ENCODE measurements at regions not wholly inside any gene's neighbourhood (a gene's known extent, or its start where the extent isn't known, plus 50 kb on each side); places are given as distances from the start of the nearest gene placed in this dataset.

DNA sequence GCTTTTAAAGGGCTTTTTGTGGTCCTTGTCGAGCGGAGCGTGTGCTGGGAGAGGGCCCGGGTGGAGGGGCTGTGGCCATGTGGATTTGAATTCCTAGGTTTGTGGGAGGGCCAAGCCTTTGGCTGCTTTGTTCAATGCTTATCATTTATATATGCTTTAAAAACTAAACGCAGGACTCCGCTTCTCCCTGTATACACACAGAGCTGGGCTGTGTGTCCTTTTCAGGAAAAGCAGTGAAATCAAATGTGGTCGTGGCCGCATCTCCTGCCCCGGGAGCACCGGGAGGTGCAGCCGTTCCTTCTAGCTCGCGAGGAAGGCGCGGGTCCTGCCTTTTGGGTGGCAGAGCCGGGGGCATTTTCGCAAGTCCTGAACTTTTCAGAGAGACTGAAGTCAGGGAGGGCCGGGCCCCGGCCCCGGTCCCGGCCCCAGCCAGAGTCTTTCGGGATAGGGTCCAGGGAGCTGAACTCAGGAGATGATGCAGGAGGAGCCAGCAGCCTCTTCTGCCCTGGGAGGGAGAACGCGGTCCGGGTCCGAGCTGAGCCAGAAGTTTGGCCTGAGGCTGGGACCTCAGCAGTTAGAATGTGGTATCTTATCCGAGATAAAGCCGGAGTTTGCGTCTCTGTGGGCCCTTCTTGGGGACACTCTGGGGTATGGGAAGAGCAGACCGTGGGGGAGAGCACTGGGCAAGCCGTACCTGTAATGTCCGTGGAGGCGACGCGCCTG is 158.8 kb downstream of the C9orf152 start:
- peaks cover 28 to 58% of the 10 kb centered on the region in 2 donors for H3K4me1 Mint-ChIP-seq
- DNase-seq (peak; percentile 10), ATAC-seq (replicated peaks) (peak; percentile 7 to 11)
- H3K27me3 Mint-ChIP-seq: no peaks in the 10 kb centered on the region
- H3K27ac Mint-ChIP-seq: peak overlapping the region; percentile 98
- H3K4me3 Mint-ChIP-seq: peak overlapping the region; percentile 98
- no peaks in the 10 kb centered on the region for H3K9me3 Mint-ChIP-seq
- H3K36me3 Mint-ChIP-seq: peaks cover 54 to 56% of the 10 kb centered on the region in 2 donors

DNA sequence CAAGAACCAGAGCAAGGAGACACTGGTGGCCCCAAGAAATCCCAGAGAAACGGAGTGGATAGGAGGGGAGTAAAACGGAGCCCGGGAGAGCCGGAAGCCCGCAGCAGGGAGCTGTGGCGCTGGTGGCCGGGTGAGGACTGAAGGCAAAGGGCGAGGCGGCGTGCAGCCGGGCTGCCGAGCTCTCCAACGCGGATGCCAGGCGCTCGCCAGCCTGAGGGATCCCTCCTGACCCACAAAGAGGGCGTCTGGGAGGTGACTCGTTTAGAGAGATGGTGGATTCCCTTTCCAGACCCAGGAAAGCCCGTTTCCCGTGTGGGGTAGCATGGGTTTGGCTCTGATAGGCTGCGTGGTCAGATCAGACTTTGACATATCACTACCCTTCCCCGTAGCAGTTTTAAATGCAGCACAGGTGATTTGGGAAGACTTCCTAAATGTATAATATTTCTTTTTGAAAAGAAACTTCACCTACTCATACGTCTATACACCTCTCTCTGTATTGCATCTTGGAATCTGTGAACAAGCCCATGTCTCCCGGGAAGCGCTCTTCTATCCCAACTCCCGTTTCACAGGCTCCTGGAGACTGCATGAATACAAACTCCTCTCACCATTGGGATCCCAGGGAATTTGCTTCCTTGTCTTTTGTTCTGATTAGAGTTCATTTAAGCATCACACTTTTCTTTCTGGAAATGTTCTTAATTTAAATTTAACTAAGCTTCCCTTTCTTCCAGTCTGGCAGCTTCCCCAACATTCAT is 158.1 kb downstream of the C9orf152 start:
- DNase-seq (peak; percentile 35), ATAC-seq (replicated peaks) (peak; percentile 6 to 12)
- Mint-ChIP-seq H3K36me3 (peaks cover 52 to 56% of the 10 kb centered on the region in 2 donors), H3K27ac (peak overlapping the region; percentile 98), H3K4me1 (peaks cover 24 to 53% of the 10 kb centered on the region in 2 donors), H3K4me3 (peak overlapping the region; percentile 98), H3K27me3 (no peaks in the 10 kb centered on the region), H3K9me3 (no peaks in the 10 kb centered on the region)

DNA sequence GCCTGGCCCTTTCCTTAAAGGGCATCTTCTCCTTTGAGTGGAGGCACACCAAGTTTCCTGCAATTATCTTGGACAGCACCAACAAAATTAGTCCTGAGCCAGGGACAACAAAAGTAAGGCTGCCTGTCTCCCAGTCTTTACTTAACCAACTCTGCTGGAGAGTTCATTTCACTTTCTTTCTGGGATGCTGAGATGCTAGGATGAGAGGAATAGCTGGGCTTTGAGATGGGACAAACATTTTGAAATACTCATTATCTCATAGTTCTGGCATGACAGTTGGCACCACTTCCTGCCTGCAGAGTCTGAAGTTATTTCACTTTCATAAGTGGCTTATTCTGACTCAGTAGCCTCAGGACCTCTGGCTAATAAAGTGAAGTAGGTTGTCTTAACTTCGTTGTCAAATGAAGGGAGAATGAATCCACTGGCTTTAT is 157.0 kb downstream of the C9orf152 start:
- Mint-ChIP-seq H3K27ac (peak overlapping the region; percentile 98), H3K4me1 (peaks cover 27 to 59% of the 10 kb centered on the region in 2 donors), H3K36me3 (peaks cover 56 to 64% of the 10 kb centered on the region in 2 donors), H3K9me3 (no peaks in the 10 kb centered on the region), H3K27me3 (no peaks in the 10 kb centered on the region), H3K4me3 (peak overlapping the region; percentile 98)
- ATAC-seq (replicated peaks) (peak; percentile 35 to 37), DNase-seq (no peak)

DNA sequence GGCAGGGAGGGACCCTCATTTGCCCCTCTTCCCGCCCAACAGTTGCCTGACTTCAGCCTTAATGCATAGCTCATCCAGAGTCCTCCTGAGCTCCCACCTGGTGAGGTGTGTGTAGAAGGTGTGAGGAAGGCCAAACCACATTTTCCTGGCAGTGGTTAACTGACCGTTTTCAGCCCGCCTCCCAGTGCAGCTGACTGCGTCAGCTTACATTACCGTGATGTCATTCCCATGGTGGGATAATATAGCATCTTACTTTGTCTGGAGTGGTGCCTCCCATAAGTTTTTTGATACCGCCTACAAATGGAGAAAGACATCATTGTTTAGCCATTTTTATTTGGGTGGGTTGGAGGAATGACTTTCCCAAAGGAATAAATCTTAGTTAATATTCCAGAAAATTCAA is 151.9 kb downstream of the C9orf152 start:
- DNase-seq (no peak), ATAC-seq (replicated peaks) (no peak)
- Mint-ChIP-seq H3K4me3 (peak overlapping the region in 1 of 2 donors; percentile 22), H3K9me3 (no peaks in the 10 kb centered on the region), H3K4me1 (peaks cover 54 to 87% of the 10 kb centered on the region in 2 donors), H3K36me3 (peaks cover 71 to 87% of the 10 kb centered on the region in 2 donors), H3K27ac (peak overlapping the region; percentile 47), H3K27me3 (no peaks in the 10 kb centered on the region)

DNA sequence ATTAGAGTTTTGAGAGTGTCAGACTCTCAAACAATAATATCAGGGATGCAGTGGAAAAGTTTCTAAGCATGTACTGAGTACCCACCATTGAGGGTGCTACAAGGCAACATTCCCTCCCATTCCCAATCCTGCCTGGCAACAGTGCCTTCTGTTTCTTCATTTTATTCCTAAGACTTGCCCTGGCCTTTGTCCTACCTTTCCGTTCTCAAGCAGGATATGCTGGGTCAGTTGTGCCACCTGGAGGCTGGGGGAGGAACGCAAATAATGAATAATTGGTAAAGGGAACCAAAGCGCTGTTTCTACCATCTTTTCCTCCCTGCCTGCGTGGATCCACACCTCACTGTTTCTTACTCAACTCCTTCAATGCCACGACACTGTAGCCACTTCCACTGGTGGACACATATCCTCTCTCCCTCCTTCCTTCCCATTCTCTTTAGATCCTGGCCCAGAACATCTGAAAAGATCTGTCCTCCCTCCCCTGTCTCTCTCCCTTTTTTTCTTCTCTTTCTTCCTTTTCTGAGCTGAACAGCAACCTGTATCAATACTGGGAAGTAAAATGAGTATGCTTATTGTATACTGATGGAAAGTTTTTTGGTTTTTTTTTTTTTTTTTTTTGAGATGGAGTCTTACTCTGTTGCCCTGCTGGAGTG is 149.5 kb downstream of the C9orf152 start:
- peak; percentile 11 for DNase-seq
- Mint-ChIP-seq H3K4me1 (peaks cover 51 to 84% of the 10 kb centered on the region in 2 donors), H3K27ac (peak overlapping the region; percentile 72)

DNA sequence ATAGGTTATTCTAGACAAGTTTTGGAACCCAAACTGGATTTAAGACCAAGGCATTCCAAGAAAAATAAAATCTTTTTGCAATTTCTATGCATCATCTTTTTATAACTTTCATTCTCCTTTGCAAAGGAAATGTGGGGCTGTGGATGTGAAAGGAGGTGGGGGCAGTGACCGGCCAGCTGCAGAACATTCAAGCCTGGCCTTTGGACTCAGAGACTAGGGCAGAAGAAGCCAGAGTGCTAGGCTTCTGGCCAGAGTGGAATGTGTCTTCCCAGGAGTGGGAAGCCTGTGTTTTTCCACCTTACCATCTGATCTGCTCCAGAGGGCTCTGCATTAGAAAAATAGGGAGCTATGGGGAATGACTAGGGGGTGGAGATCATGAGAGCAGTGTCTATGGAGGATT is 148.5 kb downstream of the C9orf152 start:
- Mint-ChIP-seq H3K4me3 (peak overlapping the region; percentile 52 to 54), H3K4me1 (peaks cover 53 to 89% of the 10 kb centered on the region in 2 donors), H3K27me3 (no peaks in the 10 kb centered on the region), H3K36me3 (peaks cover 68 to 87% of the 10 kb centered on the region in 2 donors), H3K9me3 (peaks cover 0 to 1% of the 10 kb centered on the region in 2 donors), H3K27ac (peak overlapping the region; percentile 73)
- no peak for ATAC-seq (replicated peaks)
- DNase-seq: no peak

More for the DNA sequence above, 149.5 kb downstream of the C9orf152 start:
- Mint-ChIP-seq H3K27me3 (no peaks in the 10 kb centered on the region), H3K9me3 (peaks cover 0 to 1% of the 10 kb centered on the region in 2 donors), H3K4me3 (peak overlapping the region; percentile 54 to 65), H3K36me3 (peaks cover 64 to 83% of the 10 kb centered on the region in 2 donors)
- peak; percentile 53 for ATAC-seq (replicated peaks)

DNA sequence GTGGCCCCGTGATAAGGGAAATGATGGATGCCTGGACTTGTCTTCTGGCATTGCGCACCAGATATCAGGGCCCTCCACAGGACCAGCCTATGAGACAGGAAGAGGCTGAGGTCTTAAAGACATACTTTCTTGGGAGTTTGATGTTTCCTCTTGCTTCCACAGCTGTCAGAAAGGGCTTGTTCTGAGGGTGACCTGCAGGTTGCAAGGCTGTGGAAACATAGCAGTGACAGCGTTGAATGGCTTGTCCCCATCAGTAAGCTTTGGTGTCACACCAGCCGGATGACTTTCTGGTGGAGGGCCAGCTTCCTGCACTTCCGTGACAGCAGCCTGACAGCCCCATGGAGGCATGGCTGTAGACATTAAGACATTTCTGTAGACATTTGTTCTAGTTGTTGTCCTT is 143.2 kb downstream of the C9orf152 start:
- Mint-ChIP-seq H3K27me3 (no peaks in the 10 kb centered on the region), H3K4me3 (peak overlapping the region; percentile 50 to 55), H3K4me1 (peaks cover 39 to 84% of the 10 kb centered on the region in 2 donors), H3K27ac (peak overlapping the region; percentile 83), H3K9me3 (peaks cover 0 to 4% of the 10 kb centered on the region in 2 donors), H3K36me3 (peaks cover 59 to 78% of the 10 kb centered on the region in 2 donors)
- ATAC-seq (replicated peaks) (peak; percentile 24 to 29), DNase-seq (no peak)

DNA sequence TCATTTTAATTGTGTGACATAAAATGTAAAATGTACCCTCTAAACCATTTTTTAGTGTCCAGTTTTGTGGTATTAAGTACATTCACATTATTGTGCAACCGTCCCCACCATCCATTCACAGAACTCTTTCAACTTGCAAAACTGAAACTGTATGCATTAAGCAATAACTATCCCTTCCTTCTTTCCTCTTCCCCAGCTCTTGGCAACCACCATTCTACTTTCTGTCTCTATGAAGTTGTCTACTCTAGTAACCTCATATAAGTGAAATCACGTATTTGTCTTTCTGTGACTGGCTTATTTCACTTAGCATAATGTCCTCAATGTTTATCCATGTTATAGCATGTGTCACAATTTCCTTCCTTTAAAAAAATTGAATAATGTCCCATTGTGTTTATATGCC is 142.4 kb downstream of the C9orf152 start:
- Mint-ChIP-seq H3K4me3 (peak overlapping the region; percentile 5 to 10), H3K4me1 (peaks cover 42 to 81% of the 10 kb centered on the region in 2 donors), H3K27ac (peak overlapping the region; percentile 26), H3K9me3 (peaks cover 0 to 4% of the 10 kb centered on the region in 2 donors), H3K27me3 (no peaks in the 10 kb centered on the region), H3K36me3 (peaks cover 58 to 77% of the 10 kb centered on the region in 2 donors)
- no peak for ATAC-seq (replicated peaks)
- no peak for DNase-seq

DNA sequence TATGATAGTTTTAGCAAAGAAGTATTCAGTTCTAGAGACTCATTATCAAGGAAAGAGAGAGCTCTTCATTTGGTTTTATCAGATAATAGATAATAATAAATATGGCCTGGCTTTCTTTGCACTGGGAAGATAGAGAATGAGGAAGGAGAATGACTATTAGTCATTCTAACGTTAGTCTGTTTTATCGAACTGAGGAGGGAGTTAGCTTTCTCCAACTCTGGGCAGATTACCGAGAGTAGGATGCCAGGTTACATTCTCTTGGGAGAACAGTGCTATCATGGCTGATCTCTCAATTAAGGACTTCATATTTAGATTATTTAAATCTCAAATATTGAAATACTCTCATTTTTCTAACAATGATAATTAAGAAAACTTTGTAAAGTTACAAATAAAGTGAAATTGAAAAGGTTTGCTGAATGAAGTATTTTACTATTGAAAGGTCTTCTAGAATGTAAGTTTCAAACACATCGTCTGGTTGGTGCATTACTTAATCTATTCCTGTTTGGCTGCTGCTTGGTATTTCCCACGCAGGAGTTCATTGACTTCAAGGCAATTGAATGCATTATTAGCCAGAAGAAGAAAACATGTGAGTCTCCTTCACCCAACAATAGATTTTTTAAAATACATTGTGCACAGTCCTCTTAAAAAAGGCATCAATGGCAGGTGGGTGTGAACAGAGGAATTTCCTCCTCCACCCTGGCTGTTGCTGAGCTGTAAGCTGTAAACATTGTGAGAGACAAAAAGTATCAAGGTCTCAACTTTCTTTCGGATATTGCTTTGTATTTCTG is 140.8 kb downstream of the C9orf152 start:
- Mint-ChIP-seq H3K27ac (no peak overlapping the region), H3K4me1 (peaks cover 44 to 85% of the 10 kb centered on the region in 2 donors), H3K4me3 (no peak overlapping the region), H3K36me3 (peaks cover 56 to 78% of the 10 kb centered on the region in 2 donors), H3K27me3 (no peaks in the 10 kb centered on the region), H3K9me3 (peaks cover 0 to 3% of the 10 kb centered on the region in 2 donors)
- ATAC-seq (replicated peaks) (no peak), DNase-seq (no peak)

DNA sequence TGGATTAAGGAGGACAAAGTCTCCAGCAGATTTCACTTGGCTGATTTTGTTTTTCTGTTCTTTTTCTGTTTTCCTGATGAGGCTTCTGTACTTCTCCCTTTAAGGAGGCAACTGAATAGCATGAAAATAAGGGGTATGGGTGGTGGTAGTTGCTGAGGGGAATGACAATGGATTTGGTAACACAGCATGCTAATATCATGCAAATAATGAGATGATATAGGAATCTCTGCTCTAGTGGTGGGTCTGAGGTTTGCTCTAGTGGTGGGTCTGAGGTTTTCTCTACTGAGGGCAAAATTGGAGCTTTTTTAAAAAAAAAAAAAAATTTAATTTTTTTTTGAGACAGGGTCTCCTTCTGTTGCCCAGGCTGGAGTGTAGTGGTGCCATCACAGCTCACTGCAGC is 139.7 kb downstream of the C9orf152 start:
- peaks cover 0 to 2% of the 10 kb centered on the region in 2 donors for H3K9me3 Mint-ChIP-seq
- peak overlapping the region; percentile 66 for H3K27ac Mint-ChIP-seq
- peak overlapping the region in 1 of 2 donors; percentile 17 for H3K4me3 Mint-ChIP-seq
- H3K36me3 Mint-ChIP-seq: peaks cover 56 to 76% of the 10 kb centered on the region in 2 donors
- H3K4me1 Mint-ChIP-seq: peaks cover 48 to 85% of the 10 kb centered on the region in 2 donors
- H3K27me3 Mint-ChIP-seq: no peaks in the 10 kb centered on the region
- ATAC-seq (replicated peaks) (no peak), DNase-seq (no peak)

DNA sequence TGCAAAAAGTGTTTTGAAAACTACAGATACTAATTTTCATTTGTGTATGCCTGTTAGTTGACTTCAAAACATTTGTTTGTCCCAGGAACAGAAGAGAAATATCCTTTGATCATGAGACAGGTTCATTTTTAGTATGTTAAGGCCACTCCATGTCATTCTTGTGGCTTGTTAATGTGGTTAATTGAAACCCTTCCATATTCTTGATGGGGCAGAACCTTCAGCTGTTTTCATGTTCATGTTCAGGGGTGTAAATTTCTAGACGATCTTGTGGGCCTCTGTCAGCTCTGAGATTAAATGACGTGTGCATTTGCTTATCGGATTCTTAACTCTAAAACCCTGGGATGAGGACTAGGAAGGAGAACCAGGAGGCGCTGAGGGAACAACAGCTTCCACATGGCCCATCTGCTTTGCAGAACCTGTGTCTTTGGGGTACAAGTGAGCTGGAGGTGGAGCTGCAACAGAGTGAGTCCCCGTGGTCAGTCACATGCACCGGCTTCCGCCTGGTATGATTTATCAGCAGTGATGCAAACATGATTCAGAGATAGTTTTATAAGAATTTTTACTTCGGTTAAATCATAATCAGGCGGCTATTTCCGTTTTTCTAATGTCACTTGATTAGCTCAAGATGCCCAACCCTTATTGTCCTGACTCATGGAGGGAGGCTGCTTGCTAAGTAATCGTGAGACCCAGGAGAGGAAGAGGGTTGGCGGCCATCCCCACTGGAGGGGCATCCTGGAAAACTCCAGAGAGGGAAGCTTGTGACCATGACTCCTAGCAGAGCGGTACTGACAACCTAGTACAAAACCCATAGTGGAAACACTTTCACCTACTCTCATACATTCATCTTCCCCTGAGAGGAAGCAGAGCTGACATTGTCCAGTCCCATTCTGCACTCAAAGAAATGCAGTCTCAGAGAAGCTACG is 138.4 kb downstream of the C9orf152 start:
- Mint-ChIP-seq H3K27me3 (no peaks in the 10 kb centered on the region), H3K4me3 (peak overlapping the region; percentile 21 to 67), H3K36me3 (peaks cover 52 to 76% of the 10 kb centered on the region in 2 donors), H3K4me1 (peaks cover 51 to 85% of the 10 kb centered on the region in 2 donors), H3K9me3 (peaks cover 0 to 2% of the 10 kb centered on the region in 2 donors), H3K27ac (peak overlapping the region; percentile 86)
- ATAC-seq (replicated peaks) (no peak), DNase-seq (no peak)

DNA sequence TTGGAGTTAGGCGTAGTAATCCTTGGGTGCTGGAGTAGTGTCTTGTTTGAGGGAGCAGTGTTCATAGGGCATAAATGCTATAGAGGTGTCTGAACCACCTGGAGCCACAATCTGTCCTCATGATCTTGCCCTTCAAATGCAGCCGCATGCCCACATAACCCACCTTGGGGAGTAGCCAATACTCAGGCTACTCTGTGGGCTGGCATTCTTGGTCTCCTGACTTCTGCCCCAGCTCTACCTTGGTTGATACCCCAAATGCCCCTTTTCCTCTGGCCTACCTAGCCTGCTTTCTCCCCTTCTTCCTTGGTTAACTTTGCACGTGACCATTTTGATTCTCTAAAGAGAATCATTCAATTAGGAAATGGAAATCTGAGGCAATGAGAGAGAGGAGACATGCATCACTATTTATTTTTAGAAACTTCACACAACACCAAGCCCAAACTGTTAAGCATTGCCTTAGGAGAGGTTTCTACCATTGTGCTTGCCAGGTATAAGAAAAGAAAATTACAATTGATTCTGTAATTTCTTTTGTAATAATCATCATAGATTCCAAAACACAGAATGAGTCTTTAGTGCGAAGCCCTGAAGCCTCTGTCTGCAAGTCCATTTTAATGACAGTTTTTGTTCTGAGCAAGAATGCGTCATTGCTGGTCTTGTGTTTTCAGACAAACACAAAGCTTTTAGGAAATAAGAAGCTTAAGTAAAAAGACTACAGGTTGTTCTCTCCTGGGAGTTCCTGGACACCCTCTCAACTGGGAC is 135.2 kb downstream of the C9orf152 start:
- H3K4me3 Mint-ChIP-seq: peak overlapping the region; percentile 17 to 40
- ATAC-seq (replicated peaks) (peak in 1 of 2 donors; percentile 4), DNase-seq (no peak)
- no peaks in the 10 kb centered on the region for H3K27me3 Mint-ChIP-seq
- H3K4me1 Mint-ChIP-seq: peaks cover 41 to 81% of the 10 kb centered on the region in 2 donors
- H3K9me3 Mint-ChIP-seq: no peaks in the 10 kb centered on the region
- H3K27ac Mint-ChIP-seq: peak overlapping the region; percentile 77
- peaks cover 44 to 67% of the 10 kb centered on the region in 2 donors for H3K36me3 Mint-ChIP-seq
